Germinal center (tissue), 1 donor: ENCODE measurements at regions not wholly inside any gene's neighbourhood (a gene's known extent, or its start where the extent isn't known, plus 50 kb on each side); places are given as distances from the start of the nearest gene placed in this dataset.

Experiments
- DNase-seq: peaks from one replicate; pipeline ENCODE4 v3.0.0; 2012; ENCODE audit warnings: mixed read lengths, low spot score

- no peak for DNase-seq
Observed at GRCh38 chr11:45091563-45092403, 54.7 kb upstream of the PRDM11 start.

- no peak for DNase-seq
Observed at GRCh38 chr11:45092404-45092785, 54.0 kb upstream of the PRDM11 start.

- DNase-seq, result no peak
Observed at GRCh38 chr11:45092901-45093760, 53.3 kb upstream of the PRDM11 start.

GRCh38 chr11:45093761-45094455 is 52.5 kb upstream of the PRDM11 start:
- DNase-seq, result no peak

GRCh38 chr11:45094958-45095690 is 51.3 kb upstream of the PRDM11 start:
- DNase-seq, result no peak

- no peak for DNase-seq
Observed at GRCh38 chr11:45095691-45096010, 50.8 kb upstream of the PRDM11 start.

GRCh38 chr11:45096636-45097035 is 49.8 kb upstream of the PRDM11 start:
- DNase-seq, result no peak
